ENCODE measurements at regions not wholly inside any gene's neighbourhood (a gene's known extent, or its start where the extent isn't known, plus 50 kb on each side); places are given as distances from the start of the nearest gene placed in this dataset.

DNA sequence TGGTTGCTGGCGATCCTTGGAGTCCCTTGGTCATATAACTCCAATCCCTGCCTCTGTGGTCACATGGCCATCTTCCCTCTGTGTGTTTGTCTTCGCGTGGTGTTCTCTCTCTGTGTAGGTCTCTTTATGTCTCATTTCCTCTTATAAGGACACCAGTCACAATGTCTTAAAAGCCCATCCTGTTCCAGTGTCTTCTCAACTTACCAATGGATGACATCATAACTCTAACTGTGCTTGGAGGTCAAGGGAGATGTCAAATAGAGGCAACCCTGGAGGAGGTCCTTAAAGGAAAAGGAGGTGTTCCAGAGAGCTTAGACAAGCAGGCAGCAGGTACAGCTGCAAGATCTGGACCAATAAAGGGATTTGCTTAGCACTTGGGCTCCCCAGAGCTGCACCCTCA, 143.0 kb downstream of the BUB3 start:
- Histone ChIP-seq H3K79me2 (ENCODE audit: insufficient read depth, low read length) (no peaks in the 10 kb centered on the region), H4K91ac (ENCODE audit: insufficient read length, low read depth, low read length) (no peak overlapping the region), H3K23ac (ENCODE audit: insufficient read length, low read depth, low read length) (no peak overlapping the region), H3K4ac (ENCODE audit: low read depth, low read length) (no peak overlapping the region), H3T11ph (ENCODE audit: low read length) (no peak overlapping the region), H2BK15ac (ENCODE audit: low read depth, low read length) (no peak overlapping the region), H4K20me1 (ENCODE audit: control insufficient read depth, insufficient read depth, insufficient read length) (no peaks in the 10 kb centered on the region), H3K9me3 (ENCODE audit: control insufficient read depth, low read depth, low read length) (peaks cover under 1% of the 10 kb centered on the region), H2BK5ac (ENCODE audit: insufficient read length, low read length) (no peak overlapping the region), H3K4me1 (ENCODE audit: insufficient read depth, low read length) (peaks cover 4% of the 10 kb centered on the region; the same call in 1 of the 2 replicates), H3K18ac (ENCODE audit: insufficient read length, low read depth, low read length) (no peak overlapping the region), H2BK20ac (ENCODE audit: low read depth, low read length, poor library complexity, severe bottlenecking) (no peak overlapping the region), H2AK5ac (ENCODE audit: insufficient read length, low read length) (no peak overlapping the region), H3K23me2 (ENCODE audit: insufficient read length, low read depth, low read length, poor library complexity, severe bottlenecking) (no peaks in the 10 kb centered on the region), H2BK12ac (ENCODE audit: insufficient read length, low read depth, low read length) (no peak overlapping the region), H4K5ac (ENCODE audit: insufficient read length, low read depth, low read length) (no peak overlapping the region), H3K27me3 (ENCODE audit: insufficient read depth, low read length) (no peaks in the 10 kb centered on the region), H3K56ac (ENCODE audit: insufficient read length, low read depth, low read length) (no peak overlapping the region), H3K9ac (ENCODE audit: extremely low read depth, insufficient read length, low read length) (no peak overlapping the region), H3K79me1 (ENCODE audit: insufficient read depth, low read depth, low read length, poor library complexity, severe bottlenecking) (no peaks in the 10 kb centered on the region), H3K27ac (ENCODE audit: insufficient read length, low read depth, low read length) (no peak overlapping the region), H2BK120ac (ENCODE audit: low read depth, low read length, poor library complexity, severe bottlenecking) (no peak overlapping the region), H3K4me2 (ENCODE audit: insufficient read depth, insufficient read length, low read length) (no peak overlapping the region), H3K14ac (ENCODE audit: insufficient read depth, low read length) (no peak overlapping the region), H4K8ac (replicated peaks; ENCODE audit: insufficient read length, low read depth, low read length) (no peak overlapping the region), H2AFZ (ENCODE audit: low read length) (no peak overlapping the region)
- H3K27me3 Mint-ChIP-seq (ENCODE audit: low read depth), result no peaks in the 10 kb centered on the region; the same call in 1 of the 2 replicates
- peaks cover under 1 to 7% (median 5%) of the 10 kb centered on the region in 3 experiments; a peak in 5 of 7 replicates for H3K36me3 Mint-ChIP-seq (ENCODE audit: insufficient read depth in 1 of 3, low read depth in 3 of 3)
- H3K4me3 Mint-ChIP-seq, result no peak overlapping the region
- H3K4me1 Mint-ChIP-seq, result peaks cover 5 to 15% of the 10 kb centered on the region in 2 experiments; a peak in 3 of 4 replicates
- TF ChIP-seq CTCF (conservative IDR thresholded peaks at IDR 0.05), result no peak
- peaks cover 6 to 7% of the 10 kb centered on the region in 2 experiments for H3K9me3 Mint-ChIP-seq
- no peak for DNase-seq
- no CpG with 5 or more reads among the region's 3 CpGs for WGBS (ENCODE audit: extremely low coverage, insufficient read length, low lambda C conversion rate)
- H3K27ac Mint-ChIP-seq, result no peak overlapping the region

Measured in H9 (cell line).